ENCODE measurements at regions not wholly inside any gene's neighbourhood (a gene's known extent, or its start where the extent isn't known, plus 50 kb on each side); places are given as distances from the start of the nearest gene placed in this dataset.

- no peak overlapping the region for H3K4me3 ChIP-seq (ENCODE audit: low read depth, low read length)
- TF ChIP-seq CTCF (IDR thresholded peaks at IDR 0.05; ENCODE audit: low read depth, low read length, missing control alignments), result no peak
- DNase-seq (ENCODE audit: low read depth), result no peak
Measured at GRCh38 chr3:63228087-63228486, 50.0 kb upstream of the SYNPR start.
